ENCODE measurements at regions not wholly inside any gene's neighbourhood (a gene's known extent, or its start where the extent isn't known, plus 50 kb on each side); places are given as distances from the start of the nearest gene placed in this dataset.
A peak's percentile ranks its signal among the peaks of the same experiment; 100 is the strongest.

GRCh38 chr13:33918199-33918932 lies 100.4 kb downstream of the RFC3 start:
- TF ChIP-seq RAD21 (IDR thresholded peaks at IDR 0.05; ENCODE audit: low read length) = no peak
- no peak for TF ChIP-seq MXI1 (IDR thresholded peaks at IDR 0.05; ENCODE audit: borderline replicate concordance, low read depth, low read length)
- no peak for TF ChIP-seq RCOR1 (IDR thresholded peaks at IDR 0.05; ENCODE audit: insufficient replicate concordance, low read length)
- TF ChIP-seq CTCF (conservative IDR thresholded peaks at IDR 0.05; ENCODE audit: low read depth, low read length) = no peak
- TF ChIP-seq USF2 (IDR thresholded peaks at IDR 0.05; ENCODE audit: low read depth, low read length) = no peak
- no peak for TF ChIP-seq POLR2A (IDR thresholded peaks at IDR 0.05; ENCODE audit: low read depth, low read length)
- TF ChIP-seq CEBPB (IDR thresholded peaks at IDR 0.05; ENCODE audit: low read depth, low read length) = peak; percentile 68
- no peak for TF ChIP-seq BHLHE40 (IDR thresholded peaks at IDR 0.05; ENCODE audit: low read depth, low read length)
- no peak for TF ChIP-seq SMC3 (IDR thresholded peaks at IDR 0.05; ENCODE audit: low read depth, low read length)
- no peak for TF ChIP-seq FOS (IDR thresholded peaks at IDR 0.05; ENCODE audit: low read depth, low read length)

Measured in IMR-90 (cell line).